Stimulated activated CD4-positive, alpha-beta T cell treated with anti-CD3 and anti-CD28 coated beads, Interleukin-2, amount 100 ng/mL, for 24 hours (primary cell): ENCODE measurements at regions not wholly inside any gene's neighbourhood (a gene's known extent, or its start where the extent isn't known, plus 50 kb on each side); places are given as distances from the start of the nearest gene placed in this dataset.

Experiments used
- DNase-seq, 2 donors: peaks; one replicate each; pipeline ENCODE4 v3.0.0-alpha.2; 2020

- no peak for DNase-seq
Observed at GRCh38 chr20:12763406-12763805, 245.4 kb upstream of the SPTLC3 start.

GRCh38 chr20:12764053-12764452, 244.7 kb upstream of the SPTLC3 start:
- no peak for DNase-seq

- DNase-seq = no peak
Observed at GRCh38 chr20:12764851-12765250, 243.9 kb upstream of the SPTLC3 start.

- no peak for DNase-seq
Observed at GRCh38 chr20:12773936-12774335, 234.8 kb upstream of the SPTLC3 start.

GRCh38 chr20:12775041-12775440, 233.7 kb upstream of the SPTLC3 start:
- no peak for DNase-seq

GRCh38 chr20:12777016-12777415, 231.8 kb upstream of the SPTLC3 start:
- no peak for DNase-seq

- DNase-seq = no peak
Observed at GRCh38 chr20:12786276-12786675, 222.5 kb upstream of the SPTLC3 start.

- no peak for DNase-seq
Observed at GRCh38 chr20:12788632-12789299, 220.0 kb upstream of the SPTLC3 start.

GRCh38 chr20:12790859-12791258, 217.9 kb upstream of the SPTLC3 start:
- no peak for DNase-seq

GRCh38 chr20:12798286-12798685, 210.5 kb upstream of the SPTLC3 start:
- no peak for DNase-seq

GRCh38 chr20:12808006-12808567, 200.7 kb upstream of the SPTLC3 start:
- DNase-seq = no peak

- no peak for DNase-seq
Observed at GRCh38 chr20:12815231-12815768, 193.5 kb upstream of the SPTLC3 start.

- no peak for DNase-seq
Observed at GRCh38 chr20:12815778-12816408, 192.9 kb upstream of the SPTLC3 start.

GRCh38 chr20:12821249-12821648, 187.5 kb upstream of the SPTLC3 start:
- no peak for DNase-seq

GRCh38 chr20:12823734-12824133, 185.0 kb upstream of the SPTLC3 start:
- DNase-seq = no peak

GRCh38 chr20:12824328-12825225, 184.2 kb upstream of the SPTLC3 start:
- no peak for DNase-seq

- DNase-seq = no peak
Observed at GRCh38 chr20:12825226-12825595, 183.6 kb upstream of the SPTLC3 start.

- DNase-seq = no peak
Observed at GRCh38 chr20:12827816-12828385, 180.9 kb upstream of the SPTLC3 start.

GRCh38 chr20:12829170-12829569, 179.6 kb upstream of the SPTLC3 start:
- DNase-seq = no peak

GRCh38 chr20:12833861-12834260, 174.9 kb upstream of the SPTLC3 start:
- no peak for DNase-seq

- DNase-seq = no peak
Observed at GRCh38 chr20:12835999-12836398, 172.8 kb upstream of the SPTLC3 start.

- no peak for DNase-seq
Observed at GRCh38 chr20:12837646-12838045, 171.1 kb upstream of the SPTLC3 start.
